GM19463 (cell line): ENCODE measurements at regions not wholly inside any gene's neighbourhood (a gene's known extent, or its start where the extent isn't known, plus 50 kb on each side); places are given as distances from the start of the nearest gene placed in this dataset.
"Not testable (repeated sequence)": the region's sequence is repeated elsewhere in the genome, so short reads cannot be mapped to it uniquely, and the experiment has no call there.

Experiments
- ATAC-seq: cut with Tn5 transposase; IDR thresholded peaks from one replicate; pipeline ENCODE4 v1.9.1; 2021; ENCODE audit warnings: mild to moderate bottlenecking, moderate library complexity; ENCODE audit not compliant: unreplicated experiment

DNA sequence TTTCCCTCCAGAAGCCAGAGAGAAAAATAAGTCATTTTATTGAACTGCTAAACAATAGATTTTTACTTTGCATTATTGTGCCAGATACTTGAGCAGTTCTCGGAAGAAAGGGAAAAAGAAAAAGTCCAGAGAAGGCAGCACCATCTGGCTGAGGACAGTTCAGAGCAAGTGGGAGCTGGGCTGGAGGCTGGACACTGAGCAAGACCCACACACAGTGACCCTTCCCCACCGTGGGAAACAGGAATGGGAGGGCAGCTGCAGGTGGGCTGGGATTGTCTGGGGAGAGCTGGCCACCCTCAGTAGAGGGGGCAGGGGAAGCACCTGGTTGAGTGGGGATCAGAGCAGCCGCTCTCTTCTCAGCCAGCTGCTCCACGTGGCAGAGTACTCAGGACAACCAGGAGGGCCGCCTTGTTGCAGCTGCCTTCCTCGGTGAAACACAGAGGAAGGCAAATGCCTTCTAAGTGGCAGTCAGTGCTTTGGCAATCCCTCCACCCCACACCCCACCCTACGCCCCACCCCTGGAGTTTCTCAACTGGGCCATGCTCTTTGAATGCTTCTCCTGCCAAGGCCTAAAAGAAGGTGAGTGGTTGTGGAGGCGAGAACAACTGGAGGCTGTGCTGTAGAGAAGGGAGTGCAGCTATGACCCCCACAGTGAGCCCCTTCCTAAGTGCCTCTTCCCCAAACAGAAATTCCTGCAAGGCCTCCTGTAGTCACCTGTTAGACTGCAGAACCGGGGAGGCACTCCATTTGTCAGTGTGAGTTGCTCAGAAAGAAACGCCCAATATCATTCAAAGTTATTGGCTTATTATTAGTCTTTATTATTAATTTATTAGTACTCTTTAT, 179.3 kb downstream of the ZIC5 start:
- ATAC-seq, result no peak

GRCh38 chr13:99782669-99783068, 188.9 kb downstream of the ZIC5 start:
- no peak for ATAC-seq

GRCh38 chr13:99778500-99778899, 193.1 kb downstream of the ZIC5 start:
- no peak for ATAC-seq

DNA sequence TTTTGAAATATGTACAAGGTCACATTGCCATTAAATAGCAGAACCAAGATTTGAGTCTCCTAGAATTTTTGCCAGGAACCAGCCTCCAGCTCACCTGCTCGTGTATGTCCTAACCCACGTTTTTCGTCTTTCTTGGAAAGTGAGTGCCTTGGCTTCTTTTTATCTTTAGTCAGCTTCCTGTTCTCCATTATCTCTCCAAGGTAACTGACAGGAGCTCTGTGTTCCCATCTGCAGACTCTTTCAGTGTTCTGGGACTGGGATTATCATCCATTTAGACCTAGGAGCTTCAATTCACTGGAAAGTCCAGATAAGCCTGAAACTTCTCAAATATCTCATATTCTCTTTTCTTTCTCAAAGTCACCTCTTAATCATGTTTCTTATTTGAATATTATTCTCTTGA, 193.7 kb downstream of the ZIC5 start:
- ATAC-seq, result no peak

DNA sequence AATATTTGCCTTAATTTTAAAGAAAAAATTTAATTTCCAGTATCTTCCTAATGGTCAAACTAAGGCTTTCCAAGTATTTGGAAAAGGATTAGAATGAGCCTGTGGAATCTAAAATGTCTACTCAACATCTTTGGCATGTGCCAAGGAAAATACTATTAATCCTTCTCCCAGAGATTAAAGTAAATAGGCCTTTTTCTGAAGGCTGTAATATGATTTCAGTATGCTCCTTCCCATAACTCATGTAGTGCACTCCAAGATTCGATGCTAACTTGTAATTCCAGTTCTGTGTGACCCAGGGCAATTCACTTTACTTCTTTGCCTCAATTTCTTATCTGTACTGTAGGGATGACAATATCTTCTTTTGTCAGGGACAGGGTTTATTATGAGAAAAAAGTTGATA, 196.9 kb downstream of the ZIC5 start:
- ATAC-seq, result no peak

- ATAC-seq, result no peak
Observed at GRCh38 chr13:99768986-99769385, 202.6 kb downstream of the ZIC5 start.

GRCh38 chr13:99766641-99767045, 204.9 kb downstream of the ZIC5 start:
- ATAC-seq, result no peak

DNA sequence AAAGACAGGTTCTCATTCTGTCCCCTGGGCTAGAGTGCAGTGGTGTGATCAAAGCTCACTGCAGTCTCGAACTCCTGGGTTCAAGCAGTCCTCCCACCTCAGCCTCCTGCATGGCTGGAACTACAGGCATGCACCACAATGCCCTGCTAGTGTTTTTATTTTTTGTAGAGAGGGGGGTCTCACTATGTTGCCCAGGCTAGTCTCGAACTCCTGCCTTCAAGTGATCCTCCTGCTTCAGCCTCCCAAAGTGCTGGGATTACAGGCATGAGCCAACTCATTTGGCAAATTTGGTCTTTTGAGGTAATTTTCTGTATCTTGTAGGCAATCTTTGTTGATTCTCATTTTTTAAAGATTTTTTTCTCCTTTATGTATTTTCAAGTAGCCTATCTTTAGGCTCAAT, 205.7 kb downstream of the ZIC5 start:
- ATAC-seq, result no peak

DNA sequence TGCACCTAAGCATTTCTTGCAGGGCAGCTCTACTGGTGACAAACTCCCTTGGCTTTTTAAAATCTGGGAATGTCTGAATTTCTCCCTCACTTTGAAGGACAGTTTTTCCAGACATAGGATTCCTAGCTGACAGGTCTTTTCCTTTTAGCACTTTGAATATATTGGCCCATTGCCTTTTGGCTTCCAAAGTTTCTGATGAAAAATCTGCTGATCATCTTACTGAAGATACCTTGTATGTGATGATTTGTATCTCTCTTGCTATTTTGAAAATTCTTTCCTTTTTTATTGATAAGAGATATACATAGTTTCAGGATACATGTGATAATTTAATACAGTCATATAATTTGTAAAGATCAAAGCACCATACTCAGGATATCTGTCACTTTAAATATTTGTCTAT, 211.1 kb downstream of the ZIC5 start:
- ATAC-seq, result no peak

- ATAC-seq, result no peak
Observed at GRCh38 chr13:99759163-99759552, 212.4 kb downstream of the ZIC5 start.

DNA sequence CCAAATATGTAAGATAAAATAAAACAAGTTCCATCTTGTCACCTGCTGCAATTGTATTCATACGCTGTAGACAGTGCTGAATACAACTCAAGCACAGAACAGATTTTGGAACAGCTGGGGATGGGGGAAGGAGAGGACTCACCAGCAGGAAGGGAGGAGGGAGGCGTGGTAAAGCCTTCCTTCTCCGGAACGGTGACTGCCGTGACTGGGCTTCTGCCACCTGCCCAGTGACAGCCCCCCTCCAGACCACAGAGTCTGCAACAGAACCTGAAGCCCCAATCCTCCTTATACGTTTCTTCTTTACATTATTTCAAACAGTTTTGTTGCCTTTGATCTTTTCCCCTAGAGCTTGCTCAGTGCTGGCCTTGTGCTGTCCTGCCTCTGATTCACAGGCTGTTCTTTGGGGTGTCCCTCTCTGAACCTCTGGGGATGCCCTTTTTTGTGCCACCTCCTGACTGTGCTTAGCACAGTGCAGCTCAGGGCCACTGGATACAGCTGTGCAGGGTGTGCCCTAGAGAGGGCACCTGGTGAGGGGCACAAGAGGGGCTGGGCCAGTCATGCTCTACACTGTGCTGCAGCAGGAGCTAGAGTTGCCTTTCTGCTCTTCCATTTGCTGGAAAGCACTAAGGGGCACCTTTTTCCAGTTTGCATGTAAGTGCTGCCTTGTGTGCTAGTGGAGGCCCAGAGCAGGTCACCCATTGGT, 213.0 kb downstream of the ZIC5 start:
- no peak for ATAC-seq

- ATAC-seq, result no peak
Observed at GRCh38 chr13:99757756-99758459, 213.7 kb downstream of the ZIC5 start.

DNA sequence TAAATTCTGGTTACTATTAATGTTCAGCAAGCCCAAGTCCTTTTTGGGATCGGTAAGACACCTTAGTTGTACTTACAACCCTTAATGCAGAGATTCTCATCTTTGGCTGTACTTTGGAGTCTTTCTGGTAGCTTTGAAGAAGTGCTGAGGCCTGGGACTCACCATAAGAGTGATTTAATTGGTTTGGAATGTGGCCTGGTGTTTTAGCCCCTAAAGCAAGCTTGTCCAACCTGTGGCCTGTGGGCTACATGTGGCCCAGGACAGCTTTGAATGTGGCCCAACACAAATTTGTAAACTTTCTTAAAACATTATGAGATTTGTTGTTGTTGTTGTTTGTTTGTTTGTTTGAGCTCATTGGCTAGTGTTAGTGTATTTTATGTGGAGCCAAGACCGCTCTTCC, 215.3 kb downstream of the ZIC5 start:
- no peak for ATAC-seq

DNA sequence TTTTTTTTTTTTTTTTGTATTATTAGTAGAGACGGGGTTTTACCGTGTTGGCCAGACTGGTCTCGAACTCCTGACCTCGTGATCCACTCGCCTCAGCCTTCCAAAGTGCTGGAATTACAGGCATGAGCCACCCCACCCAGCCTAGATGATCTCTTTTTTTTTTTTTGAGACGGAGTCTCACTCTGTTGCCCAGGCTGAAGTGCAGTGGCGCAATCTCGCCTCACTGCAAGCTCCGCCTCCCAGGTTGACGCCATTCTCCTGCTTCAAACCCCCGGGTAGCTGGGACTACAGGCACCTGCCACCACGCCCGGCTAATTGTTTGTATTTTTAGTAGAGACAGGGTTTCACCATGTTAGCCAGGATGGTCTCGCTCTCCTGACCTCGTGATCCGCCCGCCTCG, 216.8 kb downstream of the ZIC5 start:
- ATAC-seq, result not testable (repeated sequence)

GRCh38 chr13:99752373-99752772, 219.2 kb downstream of the ZIC5 start:
- no peak for ATAC-seq

GRCh38 chr13:99751517-99752199, 219.9 kb downstream of the ZIC5 start:
- no peak for ATAC-seq

DNA sequence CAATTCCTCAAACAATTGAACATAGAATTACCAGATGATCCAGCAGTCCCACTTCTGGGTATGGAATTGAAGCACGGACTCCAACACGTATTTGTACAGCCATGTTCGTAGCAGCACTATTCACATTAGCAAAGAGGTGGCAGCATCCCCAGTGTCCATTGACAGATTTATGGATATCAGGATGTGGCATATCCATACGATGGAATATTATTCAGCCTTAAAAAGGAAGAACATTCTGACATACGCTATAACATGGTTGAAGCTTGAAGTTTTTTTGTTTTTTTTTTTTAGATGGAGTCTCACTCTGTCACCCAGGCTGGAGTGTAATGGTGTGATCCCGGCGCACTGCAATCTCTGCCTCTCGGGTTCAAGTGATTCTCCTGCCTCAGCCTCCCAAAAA, 220.6 kb downstream of the ZIC5 start:
- ATAC-seq, result no peak

GRCh38 chr13:99749271-99750019, 222.1 kb downstream of the ZIC5 start:
- ATAC-seq, result no peak

- no peak for ATAC-seq
Observed at GRCh38 chr13:99747403-99747710, 224.2 kb downstream of the ZIC5 start.

- ATAC-seq, result no peak
Observed at GRCh38 chr13:99746637-99747402, 224.7 kb downstream of the ZIC5 start.
